ENCODE measurements at regions not wholly inside any gene's neighbourhood (a gene's known extent, or its start where the extent isn't known, plus 50 kb on each side); places are given as distances from the start of the nearest gene placed in this dataset.

- no peak overlapping the region for H2BK5ac ChIP-seq (ENCODE audit: low read depth, low read length)
- TF ChIP-seq SP2 (IDR thresholded peaks at IDR 0.05; ENCODE audit: low read length) (no peak), RAD21 (IDR thresholded peaks at IDR 0.05 in 1 of 2, conservative IDR thresholded peaks at IDR 0.05 in 1 of 2; ENCODE audit: low read depth in 2 of 2, low read length in 2 of 2) (no peak), EP300 (IDR thresholded peaks at IDR 0.05; ENCODE audit: borderline replicate concordance in 1 of 2, low read depth in 2 of 2, low read length in 2 of 2) (no peak), TEAD4 (IDR thresholded peaks at IDR 0.05; ENCODE audit: low read depth, low read length) (no peak)
Observed at GRCh38 chrX:9137152-9137551, 103.2 kb upstream of the FAM9B start.

More at GRCh38 chrX:9137152-9137551, 103.2 kb upstream of the FAM9B start:
- no peak overlapping the region for H2BK120ac ChIP-seq (replicated peaks; ENCODE audit: low read depth, low read length)
- H4K8ac ChIP-seq (ENCODE audit: extremely low read depth, insufficient read depth, low read length): no peak overlapping the region
- H4K20me1 ChIP-seq (replicated peaks in 1 of 2; ENCODE audit: control insufficient read depth in 1 of 2, insufficient read depth in 2 of 2, low read length in 2 of 2): no peaks in the 10 kb centered on the region
- H3K23ac ChIP-seq (ENCODE audit: insufficient read length): no peak overlapping the region
- H3K79me2 ChIP-seq (ENCODE audit: control insufficient read depth in 1 of 2, insufficient read depth in 2 of 2, low read length in 2 of 2): no peaks in the 10 kb centered on the region
- H2AK5ac ChIP-seq (ENCODE audit: low read depth, low read length): no peak overlapping the region
- no peak overlapping the region for H2BK15ac ChIP-seq (ENCODE audit: low read length)
- H3K9ac ChIP-seq (replicated peaks in 1 of 4; ENCODE audit: extremely low read depth in 1 of 4, low read depth in 3 of 4, low read length in 3 of 4): no peak overlapping the region
- H3K23me2 ChIP-seq (ENCODE audit: low read depth, low read length): no peaks in the 10 kb centered on the region
- no peak for DNase-seq (ENCODE audit: low read depth in 1 of 2, low spot score in 2 of 2)
- H4K91ac ChIP-seq (replicated peaks; ENCODE audit: insufficient read length, low read length): no peak overlapping the region
- H3K27ac ChIP-seq (ENCODE audit: low read depth, low read length): no peak overlapping the region
- H3K56ac ChIP-seq (replicated peaks; ENCODE audit: insufficient read length, low read depth, low read length): no peak overlapping the region
- H3K4ac ChIP-seq (replicated peaks; ENCODE audit: insufficient read length, low read depth, low read length): no peak overlapping the region
- POLR2A ChIA-PET (ENCODE audit: partially characterized antibody): no interaction called here
- WGBS, 2 experiments (ENCODE audit: extremely low coverage in 1 of 2, insufficient coverage in 1 of 2, insufficient read length in 1 of 2, insufficient replicate concordance in 2 of 2, low coverage in 1 of 2, low lambda C conversion rate in 2 of 2, missing lambda C conversion rate in 1 of 2): 94% methylated on average over 5 of the region's 6 CpGs; no CpG with 5 or more reads in 1 of the 2 experiments
- H3K36me3 ChIP-seq (ENCODE audit: control insufficient read depth in 2 of 4, insufficient read depth in 4 of 4, low read length in 3 of 4): no peaks in the 10 kb centered on the region
- H2BK12ac ChIP-seq (ENCODE audit: low read depth, low read length): no peak overlapping the region
- CTCF ChIA-PET (ENCODE audit: partially characterized antibody): interaction anchor here (0.6 to 1.0 kb wide), 2 partner anchors 258 to 318 kb away, joined by 3 read pairs; no protein-coding TSS in a partner anchor
- H3K4me1 ChIP-seq (replicated peaks in 1 of 4; ENCODE audit: control insufficient read depth in 3 of 4, insufficient read depth in 4 of 4, low read length in 3 of 4): peaks cover 0 to 4% (median 1%) of the 10 kb centered on the region in 4 experiments; a peak in 2 of 7 replicates
- FAIRE-seq: no peak
- H3K18ac ChIP-seq (ENCODE audit: extremely low read depth, low read length): no peak overlapping the region
- H3K9me3 ChIP-seq (ENCODE audit: insufficient read depth in 2 of 2, low read depth in 1 of 2, low read length in 1 of 2): no peaks in the 10 kb centered on the region
- no peaks in the 10 kb centered on the region for H3K79me1 ChIP-seq (ENCODE audit: low read depth, low read length)
- no peak overlapping the region for H3K14ac ChIP-seq (ENCODE audit: insufficient read length)
- H4K5ac ChIP-seq (ENCODE audit: insufficient read length, low read depth, low read length): no peak overlapping the region
- no peak overlapping the region for H2BK20ac ChIP-seq (ENCODE audit: low read length)
- H3K27me3 ChIP-seq (replicated peaks in 1 of 4; ENCODE audit: control insufficient read depth in 3 of 4, extremely low read depth in 1 of 4, insufficient read depth in 3 of 4, low read length in 3 of 4): no peaks in the 10 kb centered on the region
- H2AFZ ChIP-seq (ENCODE audit: low read length): no peak overlapping the region
- H3K4me2 ChIP-seq (ENCODE audit: insufficient read depth in 1 of 2, low read depth in 2 of 2, low read length in 2 of 2): no peak overlapping the region
- no peak overlapping the region for H3K4me3 ChIP-seq (ENCODE audit: extremely low read depth in 1 of 4, insufficient read depth in 2 of 4, low read depth in 3 of 4, low read length in 4 of 4)
